H1 (cell line): ENCODE measurements at regions not wholly inside any gene's neighbourhood (a gene's known extent, or its start where the extent isn't known, plus 50 kb on each side); places are given as distances from the start of the nearest gene placed in this dataset.

Experiments
- CBX8 ChIP-seq: fragments of 300-800, 300-1000 bp; sonication (generic); IDR thresholded peaks from 2 replicates; pipeline ENCODE4 v1.7.1; 2016; ENCODE audit warnings: low read depth, low read length, borderline replicate concordance
- E2F6 ChIP-seq: IDR thresholded peaks from 2 replicates; pipeline ENCODE4 v1.6.1; 2012; ENCODE audit warnings: inconsistent platforms
- EGR1 ChIP-seq: IDR thresholded peaks from 2 replicates; pipeline ENCODE4 v1.6.1; 2011; ENCODE audit warnings: low read depth, low read length, borderline replicate concordance
- POLR2AphosphoS5 ChIP-seq: IDR thresholded peaks from 2 replicates; pipeline ENCODE4 v1.6.1; 2011; ENCODE audit warnings: low read depth, low read length
- SIN3A ChIP-seq, 2 experiments: IDR thresholded peaks in 1 of 2; conservative IDR thresholded peaks in 1 of 2; 2 replicates each; pipeline ENCODE4 v1.6.1; 2011 to 2012; ENCODE audit warnings: low read length in 2 of 2, improper control_type of control experiment in 1 of 2, low read depth in 1 of 2, mild to moderate bottlenecking in 1 of 2

- TF ChIP-seq POLR2AphosphoS5 (no peak), CBX8 (no peak), E2F6 (no peak), EGR1 (no peak), SIN3A (conservative IDR thresholded peaks at IDR 0.05 in 1 of 2, IDR thresholded peaks at IDR 0.05 in 1 of 2; ENCODE audit: low read depth in 1 of 2, low read length in 2 of 2) (no peak)
These were observed 511.5 kb downstream of the UQCRFS1 start (continued) for GRCh38 chr19:28701491-28701890.
